K562 (cell line): ENCODE measurements at regions not wholly inside any gene's neighbourhood (a gene's known extent, or its start where the extent isn't known, plus 50 kb on each side); places are given as distances from the start of the nearest gene placed in this dataset.

Source experiments
- ATAC-seq: fragments of 200-7000 bp; cut with Tn5 transposase; 3 replicates; pipeline ENCODE4 v1.9.1; 2020; ENCODE audit warnings: moderate library complexity
- BruUV-seq: library from RNA; stranded (reverse); fragments of 400-500 nt; replicated peaks from 2 replicates; lab custom pipeline; 2021; lab: Mats Ljungman, UMichigan
- CTCF ChIA-PET: fragments of 300-600 bp; formaldehyde crosslinking; extraction: SDS; loops from one replicate; lab custom pipeline; 2021; ENCODE audit warnings: low intra/inter-chr PET ratio; lab: Yijun Ruan, JAX
- POLR2A ChIA-PET: fragments of 300-600, 350-650 bp; sonication (Branson Sonifier 250); formaldehyde crosslinking; extraction: SDS; loops from one replicate; lab custom pipeline; 2021; ENCODE audit warnings: antibody characterized with exemption, inconsistent platforms; lab: Yijun Ruan, JAX
- DNase-seq, 4 experiments: peaks; one replicate each; pipeline versions ENCODE4 v3.0.0 to v3.0.0-alpha.2; 2011 to 2018; ENCODE audit warnings: low spot score in 3 of 4, mixed read lengths in 3 of 4; ENCODE audit errors: extremely low read depth in 1 of 4
- FAIRE-seq: peaks from 2 replicates; lab custom pipeline; 2011; peaks lifted over from hg19 to GRCh38; lab: Jason Lieb, UNC
- H2AFZ ChIP-seq: 2 replicates; pipeline ENCODE4 v1.6.0; 2011; ENCODE audit warnings: low read depth, low read length, control low read depth, inconsistent platforms
- H3K27ac ChIP-seq: fragments of 200-600 bp; 3 replicates; pipeline ENCODE4 v1.8.0; 2011; ENCODE audit warnings: low read depth, mild to moderate bottlenecking, control low read depth, inconsistent platforms, low read length, moderate library complexity, mixed read lengths; ENCODE audit errors: extremely low read depth
- H3K27me3 ChIP-seq, 2 experiments: fragments of 300-600 bp in 1 of 2; 2 replicates in 1 of 2; 3 replicates in 1 of 2; pipeline versions ENCODE4 v1.6.0 to v1.8.0; 2011; ENCODE audit warnings: inconsistent platforms in 2 of 2, low read length in 2 of 2, mild to moderate bottlenecking in 1 of 2, mixed read lengths in 1 of 2, moderate library complexity in 1 of 2; ENCODE audit not compliant: control insufficient read depth in 2 of 2, insufficient read depth in 2 of 2
- H3K36me3 ChIP-seq: fragments of 300-600 bp; 3 replicates; pipeline ENCODE4 v1.8.0; 2011; ENCODE audit warnings: mild to moderate bottlenecking, low read length, inconsistent platforms; ENCODE audit not compliant: control insufficient read depth, insufficient read depth
- H3K4me1 ChIP-seq, 2 experiments: fragments of 200-600 bp in 1 of 2; replicated peaks in 1 of 2; 2 replicates in 1 of 2; 3 replicates in 1 of 2; pipeline versions ENCODE4 v1.5.1 to v1.8.0; 2011; ENCODE audit warnings: inconsistent platforms in 2 of 2, low read length in 2 of 2, mild to moderate bottlenecking in 1 of 2, mixed read lengths in 1 of 2, moderate library complexity in 1 of 2; ENCODE audit not compliant: control insufficient read depth in 2 of 2, insufficient read depth in 2 of 2
- H3K4me2 ChIP-seq: 2 replicates; pipeline ENCODE4 v1.6.1; 2011; ENCODE audit warnings: low read length, control low read depth, inconsistent platforms, mixed read lengths; ENCODE audit not compliant: insufficient read depth
- H3K4me3 ChIP-seq: fragments of 200-600 bp; sonication (generic), shearing (Covaris generic); 2 replicates; pipeline ENCODE4 v1.5.1; 2016; ENCODE audit warnings: control low read depth, inconsistent platforms
- H3K79me2 ChIP-seq: fragments of 200-600 bp; 3 replicates; pipeline ENCODE4 v1.8.0; 2011; ENCODE audit warnings: low read length, inconsistent platforms; ENCODE audit not compliant: control insufficient read depth, insufficient read depth
- H3K9ac ChIP-seq, 2 experiments: 2 replicates each; pipeline versions ENCODE4 v1.6.0 to v1.6.1; 2011; ENCODE audit warnings: low read depth in 2 of 2, low read length in 2 of 2, control low read depth in 1 of 2, inconsistent platforms in 1 of 2, mild to moderate bottlenecking in 1 of 2, mixed read lengths in 1 of 2; ENCODE audit not compliant: insufficient read depth in 1 of 2
- H3K9me1 ChIP-seq: one replicate; pipeline ENCODE4 v1.6.0; 2011; ENCODE audit warnings: inconsistent platforms, mild to moderate bottlenecking, low read length, moderate library complexity; ENCODE audit not compliant: control insufficient read depth, insufficient read depth
- H3K9me3 ChIP-seq: replicated peaks from 2 replicates; pipeline ENCODE4 v1.5.1; 2011; ENCODE audit warnings: low read depth, low read length, inconsistent platforms; ENCODE audit not compliant: control insufficient read depth, insufficient read depth
- H4K20me1 ChIP-seq: replicated peaks from 2 replicates; pipeline ENCODE4 v1.6.1; 2011; ENCODE audit warnings: low read length, inconsistent platforms, mixed read lengths; ENCODE audit not compliant: control insufficient read depth, insufficient read depth
- CBFA2T2 ChIP-seq: fragments of 450-650 bp; conservative IDR thresholded peaks from 2 replicates; pipeline ENCODE4 v1.6.1; 2017; ENCODE audit warnings: mild to moderate bottlenecking
- CXXC5 ChIP-seq: fragments of 250-450 bp; sonication (Bioruptor Pico); IDR thresholded peaks from 2 replicates; pipeline ENCODE4 v1.8.0; 2022; ENCODE audit warnings: inconsistent platforms, mild to moderate bottlenecking, moderate library complexity
- FOXK2 ChIP-seq, 2 experiments: fragments of 450-650 bp; IDR thresholded peaks in 1 of 2; conservative IDR thresholded peaks in 1 of 2; 2 replicates each; pipeline ENCODE4 v1.6.1; 2016; ENCODE audit warnings: low read depth in 2 of 2, mild to moderate bottlenecking in 1 of 2
- GABPB1 ChIP-seq: sonication (generic); formaldehyde crosslinking; IDR thresholded peaks from 2 replicates; pipeline ENCODE4 v1.8.0; 2022; ENCODE audit warnings: mild to moderate bottlenecking, missing genetic modification reagents
- NEUROD1 ChIP-seq: fragments of 150-350 bp; IDR thresholded peaks from 2 replicates; pipeline ENCODE4 v1.6.1; 2014; ENCODE audit warnings: borderline replicate concordance, low read length, low read depth; ENCODE audit not compliant: partially characterized antibody
- RBFOX2 ChIP-seq: fragments of 200-400 bp; formaldehyde crosslinking; IDR thresholded peaks from 2 replicates; pipeline ENCODE4 v1.6.1; 2017; ENCODE audit warnings: low read depth, mild to moderate bottlenecking, low read length, moderate library complexity
- SP1 ChIP-seq: sonication (generic); formaldehyde crosslinking; IDR thresholded peaks from 2 replicates; pipeline ENCODE4 v1.8.1; 2022; ENCODE audit warnings: mild to moderate bottlenecking, missing genetic modification reagents
- TSC22D4 ChIP-seq: fragments of 450-650 bp; IDR thresholded peaks from 2 replicates; pipeline ENCODE4 v1.6.1; 2016; ENCODE audit warnings: missing genetic modification characterization, missing biosample characterization, control low read depth
- ZEB2 ChIP-seq: fragments of 450-650 bp; IDR thresholded peaks from 2 replicates; pipeline ENCODE4 v1.6.1; 2016
- ZNF197 ChIP-seq: fragments of 200-800 bp; sonication (Bioruptor generic); IDR thresholded peaks from 2 replicates; pipeline ENCODE4 v1.6.1; 2016; ENCODE audit warnings: low read depth, missing genetic modification characterization, missing compliant biosample characterization
- ZNF217 ChIP-seq: sonication (generic); formaldehyde crosslinking; IDR thresholded peaks from 2 replicates; pipeline ENCODE4 v1.8.0; 2022; ENCODE audit warnings: mild to moderate bottlenecking, missing genetic modification reagents
- ZNF311 ChIP-seq: fragments of 250-450 bp; sonication (Bioruptor Pico); IDR thresholded peaks from 2 replicates; pipeline ENCODE4 v1.4.0; 2020; ENCODE audit warnings: mild to moderate bottlenecking, moderate library complexity
- ZNF316 ChIP-seq: fragments of 450-650 bp; IDR thresholded peaks from 2 replicates; pipeline ENCODE4 v1.6.1; 2016
- ZNF41 ChIP-seq: fragments of 250-450 bp; sonication (Bioruptor Pico); conservative IDR thresholded peaks from 2 replicates; pipeline ENCODE4 v1.4.0; 2020; ENCODE audit warnings: mild to moderate bottlenecking
- ZNF583 ChIP-seq: fragments of 250-450 bp; sonication (Bioruptor Pico); IDR thresholded peaks from 2 replicates; pipeline ENCODE4 v1.4.0; 2020
- WGBS: fragments of 100-300 bp; shearing (Covaris generic); methylation state at CpG from one replicate; pipeline ENCODE4 v1.1.6; 2016; ENCODE audit warnings: low coverage, mixed read lengths; ENCODE audit not compliant: insufficient coverage; ENCODE audit errors: missing lambda C conversion rate; 5-methylcytosine and 5-hydroxymethylcytosine counted together
- in situ Hi-C: fragments of 300-500 bp; cut with MboI; formaldehyde crosslinking; loops from 4 replicates; pipeline ENCODE4 v1.15.0; 2018; ENCODE audit warnings: inconsistent platforms, mixed read lengths
- intact Hi-C: fragments of 100-400 bp; cut with micrococcal nuclease; formaldehyde crosslinking; loops from 2 replicates; pipeline ENCODE4 v1.14.2; 2022

- H3K9me3 ChIP-seq = no peaks in the 10 kb centered on the region; the same call in none of the 2 replicates
- no peaks in the 10 kb centered on the region for H3K27me3 ChIP-seq
- no peaks in the 10 kb centered on the region; a peak in 1 of 5 replicates for H3K4me1 ChIP-seq
- H4K20me1 ChIP-seq = no peaks in the 10 kb centered on the region
- no peak overlapping the region for H3K4me3 ChIP-seq
- H3K4me2 ChIP-seq = no peak overlapping the region
- no peaks in the 10 kb centered on the region for H3K9me1 ChIP-seq
- TF ChIP-seq ZNF41 (CRISPR knock-in tag) = no peak
- no peak for TF ChIP-seq CBFA2T2
- no peak for TF ChIP-seq ZNF583
- TF ChIP-seq ZNF311 (CRISPR knock-in tag) = no peak
- TF ChIP-seq ZNF316 = no peak
- TF ChIP-seq NEUROD1 = no peak
- TF ChIP-seq SP1 = no peak
- no peak for TF ChIP-seq ZEB2
- TF ChIP-seq ZNF217 (CRISPR knock-in tag) = no peak
- no peak for TF ChIP-seq CXXC5 (CRISPR knock-in tag)
- no peak for TF ChIP-seq FOXK2 (conservative IDR thresholded peaks at IDR 0.05 in 1 of 2, IDR thresholded peaks at IDR 0.05 in 1 of 2; ENCODE audit: low read depth in 2 of 2)
- TF ChIP-seq GABPB1 (CRISPR knock-in tag) = no peak
- no peak for TF ChIP-seq TSC22D4 (tag)
- no peak for TF ChIP-seq ZNF197 (CRISPR knock-in tag)
- TF ChIP-seq RBFOX2 = no peak
- H3K9ac ChIP-seq = no peak overlapping the region
- FAIRE-seq (no peak), ATAC-seq (no peak), DNase-seq (no peak)
- no TSS peak for BruUV-seq
- ChIA-PET CTCF (no interaction called here), POLR2A (no interaction called here)
- H2AFZ ChIP-seq = no peak overlapping the region
- in situ Hi-C loops (no loop called here), intact Hi-C loops (no loop called here)
- WGBS = 89% methylated on average over 3 of the region's 3 CpGs
- no peaks in the 10 kb centered on the region for H3K79me2 ChIP-seq
- no peak overlapping the region for H3K27ac ChIP-seq
- H3K36me3 ChIP-seq = no peaks in the 10 kb centered on the region; the same call in 2 of the 3 replicates
Observed at GRCh38 chr2:111221701-111222100, 101.0 kb downstream of the BCL2L11 start.
